ENCODE measurements at regions not wholly inside any gene's neighbourhood (a gene's known extent, or its start where the extent isn't known, plus 50 kb on each side); places are given as distances from the start of the nearest gene placed in this dataset.

DNA sequence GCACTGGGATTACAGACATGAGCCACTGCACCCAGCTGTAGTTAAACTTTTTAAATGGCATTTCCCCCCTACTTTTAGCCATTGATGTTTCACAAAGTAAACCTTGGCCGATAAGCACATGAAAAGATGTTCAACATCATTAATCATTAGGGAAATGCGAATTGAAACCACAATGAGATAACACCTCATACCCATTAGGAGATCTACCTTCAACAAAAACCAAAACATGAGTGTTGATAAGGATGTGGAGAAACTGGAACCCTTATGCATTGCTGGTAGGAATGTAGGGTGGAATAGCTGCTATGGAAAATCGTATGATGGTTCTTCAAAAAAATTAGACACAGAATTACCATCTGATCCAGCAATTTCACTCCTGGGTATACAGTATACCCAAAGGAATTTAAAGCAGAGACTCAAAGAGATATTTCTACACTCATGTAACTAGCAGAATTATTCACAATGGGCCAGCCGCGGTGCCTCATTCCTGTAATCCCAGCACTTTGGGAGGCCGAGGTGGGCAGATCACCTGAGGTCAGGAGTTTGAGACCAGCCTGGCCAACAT, 286.5 kb upstream of the JARID2 start:
- Mint-ChIP-seq H3K9me3 (ENCODE audit: unreplicated experiment) (peaks cover 4% of the 10 kb centered on the region), H3K36me3 (ENCODE audit: unreplicated experiment) (no peaks in the 10 kb centered on the region), H3K27ac (ENCODE audit: unreplicated experiment) (no peak overlapping the region), H3K27me3 (ENCODE audit: unreplicated experiment) (no peaks in the 10 kb centered on the region), H3K4me3 (ENCODE audit: unreplicated experiment) (no peak overlapping the region), H3K4me1 (ENCODE audit: low read depth, unreplicated experiment) (peaks cover 15% of the 10 kb centered on the region)
- TF ChIP-seq, protein P1, sequence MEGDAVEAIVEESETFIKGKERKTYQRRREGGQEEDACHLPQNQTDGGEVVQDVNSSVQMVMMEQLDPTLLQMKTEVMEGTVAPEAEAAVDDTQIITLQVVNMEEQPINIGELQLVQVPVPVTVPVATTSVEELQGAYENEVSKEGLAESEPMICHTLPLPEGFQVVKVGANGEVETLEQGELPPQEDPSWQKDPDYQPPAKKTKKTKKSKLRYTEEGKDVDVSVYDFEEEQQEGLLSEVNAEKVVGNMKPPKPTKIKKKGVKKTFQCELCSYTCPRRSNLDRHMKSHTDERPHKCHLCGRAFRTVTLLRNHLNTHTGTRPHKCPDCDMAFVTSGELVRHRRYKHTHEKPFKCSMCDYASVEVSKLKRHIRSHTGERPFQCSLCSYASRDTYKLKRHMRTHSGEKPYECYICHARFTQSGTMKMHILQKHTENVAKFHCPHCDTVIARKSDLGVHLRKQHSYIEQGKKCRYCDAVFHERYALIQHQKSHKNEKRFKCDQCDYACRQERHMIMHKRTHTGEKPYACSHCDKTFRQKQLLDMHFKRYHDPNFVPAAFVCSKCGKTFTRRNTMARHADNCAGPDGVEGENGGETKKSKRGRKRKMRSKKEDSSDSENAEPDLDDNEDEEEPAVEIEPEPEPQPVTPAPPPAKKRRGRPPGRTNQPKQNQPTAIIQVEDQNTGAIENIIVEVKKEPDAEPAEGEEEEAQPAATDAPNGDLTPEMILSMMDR (IDR thresholded peaks at IDR 0.05; ENCODE audit: partially characterized antibody, unreplicated experiment): no peak
- DNase-seq: no peak

DNA sequence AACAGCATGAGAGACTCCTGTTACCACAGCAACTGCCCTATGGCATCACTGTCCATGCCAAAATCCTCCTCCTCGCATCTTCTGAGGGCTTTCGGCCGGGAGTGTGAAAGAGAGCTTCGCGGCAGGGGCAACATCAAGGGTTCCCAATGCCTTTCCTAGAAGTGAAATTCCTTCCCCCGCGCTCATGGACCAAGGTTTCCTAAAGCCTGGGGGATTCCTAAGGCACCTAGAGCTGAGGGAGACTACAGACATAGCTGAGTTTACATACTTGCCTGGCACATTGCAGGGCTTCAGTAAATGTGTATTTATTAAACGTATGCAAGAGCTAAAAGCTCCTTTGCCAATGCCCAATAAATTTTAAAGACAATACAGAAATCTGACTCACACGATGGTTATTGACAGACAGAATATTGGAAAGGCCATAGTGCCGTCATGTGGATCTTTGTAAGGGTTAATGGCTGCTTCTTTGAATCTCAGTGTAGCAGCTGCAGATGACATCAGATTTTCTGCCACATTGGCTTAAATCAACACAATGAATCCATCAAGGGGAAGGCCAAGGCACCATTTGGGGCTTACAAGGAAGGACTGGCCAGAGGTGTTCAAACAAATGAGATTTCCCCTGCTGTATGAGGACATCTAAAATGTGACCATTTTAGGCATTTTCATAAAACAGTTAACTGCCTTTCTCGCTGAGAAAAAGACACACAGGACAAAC, 281.2 kb upstream of the JARID2 start:
- no peak for DNase-seq
- H3K4me3 Mint-ChIP-seq (ENCODE audit: unreplicated experiment): peak overlapping the region; percentile 30

DNA sequence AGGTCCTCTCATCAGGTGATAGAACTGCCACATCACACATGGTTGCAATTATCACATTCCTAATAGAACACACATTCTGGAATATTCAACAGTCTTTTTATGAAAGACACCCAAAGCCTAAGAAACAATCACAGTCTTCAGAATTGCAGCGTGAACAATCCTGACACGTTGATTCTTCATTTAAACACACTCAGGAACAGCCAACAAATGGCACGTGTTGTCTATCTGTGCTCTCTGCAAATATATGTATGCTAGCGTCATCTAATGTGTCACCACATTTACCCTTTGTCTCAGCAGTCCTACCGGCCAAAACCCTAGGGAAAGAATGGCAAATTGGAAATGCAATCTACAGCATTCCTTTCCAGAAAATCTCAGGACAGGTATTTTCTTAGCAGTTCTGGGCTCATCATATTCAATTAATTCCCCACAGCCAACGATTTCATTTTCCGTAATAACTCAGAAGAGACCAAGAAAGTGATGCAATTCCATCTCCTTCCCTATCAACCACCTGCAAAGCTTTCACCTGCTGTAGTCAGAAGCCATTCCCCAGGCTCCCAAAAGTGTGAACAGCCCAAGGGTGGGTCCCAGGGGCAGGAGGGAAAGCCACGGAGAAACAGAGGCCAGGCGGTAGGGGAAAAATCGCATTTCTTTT, 280.3 kb upstream of the JARID2 start:
- TF ChIP-seq, protein P1 (IDR thresholded peaks at IDR 0.05; ENCODE audit: partially characterized antibody, unreplicated experiment): no peak
- H3K27me3 Mint-ChIP-seq (ENCODE audit: unreplicated experiment): peaks cover 2% of the 10 kb centered on the region
- peak overlapping the region; percentile 80 for H3K27ac Mint-ChIP-seq (ENCODE audit: unreplicated experiment)
- H3K36me3 Mint-ChIP-seq (ENCODE audit: unreplicated experiment): peaks cover 6% of the 10 kb centered on the region
- H3K4me3 Mint-ChIP-seq (ENCODE audit: unreplicated experiment): no peak overlapping the region
- peaks cover 18% of the 10 kb centered on the region for H3K4me1 Mint-ChIP-seq (ENCODE audit: low read depth, unreplicated experiment)
- DNase-seq: no peak
- peaks cover 3% of the 10 kb centered on the region for H3K9me3 Mint-ChIP-seq (ENCODE audit: unreplicated experiment)

More for the DNA sequence above, 281.2 kb upstream of the JARID2 start:
- TF ChIP-seq, protein P1 (IDR thresholded peaks at IDR 0.05; ENCODE audit: partially characterized antibody, unreplicated experiment): no peak
- Mint-ChIP-seq H3K27ac (ENCODE audit: unreplicated experiment) (peak overlapping the region; percentile 85), H3K36me3 (ENCODE audit: unreplicated experiment) (peaks cover 6% of the 10 kb centered on the region), H3K9me3 (ENCODE audit: unreplicated experiment) (peaks cover 3% of the 10 kb centered on the region), H3K27me3 (ENCODE audit: unreplicated experiment) (peaks cover 2% of the 10 kb centered on the region), H3K4me1 (ENCODE audit: low read depth, unreplicated experiment) (peaks cover 18% of the 10 kb centered on the region)

DNA sequence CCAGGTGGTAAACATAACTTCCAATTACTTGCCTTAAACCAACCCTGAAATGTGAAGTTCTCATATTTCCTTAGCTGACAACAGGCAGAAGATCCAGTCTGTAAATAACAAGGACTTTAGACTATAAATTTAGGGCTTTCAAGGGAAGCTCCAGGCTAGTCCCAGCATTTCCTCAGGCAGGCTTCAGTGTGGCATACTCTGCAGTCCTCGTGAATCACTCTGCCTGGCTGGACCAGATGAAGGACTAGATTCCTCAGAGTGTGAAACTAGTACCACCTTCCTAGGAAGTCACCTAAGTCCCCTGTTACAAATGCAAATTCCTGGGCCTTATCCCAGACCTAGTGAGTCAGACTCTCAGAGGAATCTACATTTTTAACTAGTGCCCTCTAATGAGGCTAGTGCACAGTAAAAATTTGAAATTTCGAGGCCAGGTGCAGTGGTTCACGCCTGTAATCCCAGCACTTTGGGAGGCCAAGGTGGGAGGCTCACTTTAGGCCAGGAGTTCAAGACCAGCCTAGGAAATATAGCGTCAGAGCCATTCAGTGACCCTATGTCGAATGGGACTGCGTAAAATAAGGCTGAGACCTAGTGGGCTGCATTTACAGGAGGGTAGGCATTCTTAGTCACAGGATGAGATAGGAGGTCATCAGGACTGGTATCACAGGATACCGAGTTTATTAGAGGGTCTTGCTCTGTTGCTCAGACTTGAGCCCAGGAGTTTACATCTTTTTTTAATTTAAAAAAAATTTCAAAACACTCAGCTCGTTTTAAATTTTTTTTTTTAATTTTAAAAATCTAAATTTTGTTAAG, 279.6 kb upstream of the JARID2 start:
- H3K4me3 Mint-ChIP-seq (ENCODE audit: unreplicated experiment): no peak overlapping the region
- peaks cover 3% of the 10 kb centered on the region for H3K9me3 Mint-ChIP-seq (ENCODE audit: unreplicated experiment)
- no peak for DNase-seq
- TF ChIP-seq, protein P1 (IDR thresholded peaks at IDR 0.05; ENCODE audit: partially characterized antibody, unreplicated experiment): no peak
- H3K36me3 Mint-ChIP-seq (ENCODE audit: unreplicated experiment): peaks cover 6% of the 10 kb centered on the region
- H3K4me1 Mint-ChIP-seq (ENCODE audit: low read depth, unreplicated experiment): peaks cover 15% of the 10 kb centered on the region
- no peak overlapping the region for H3K27ac Mint-ChIP-seq (ENCODE audit: unreplicated experiment)
- peaks cover 2% of the 10 kb centered on the region for H3K27me3 Mint-ChIP-seq (ENCODE audit: unreplicated experiment)

All from glutamatergic neuron (in vitro differentiated cells).